ENCODE measurements at regions not wholly inside any gene's neighbourhood (a gene's known extent, or its start where the extent isn't known, plus 50 kb on each side); places are given as distances from the start of the nearest gene placed in this dataset.

DNA sequence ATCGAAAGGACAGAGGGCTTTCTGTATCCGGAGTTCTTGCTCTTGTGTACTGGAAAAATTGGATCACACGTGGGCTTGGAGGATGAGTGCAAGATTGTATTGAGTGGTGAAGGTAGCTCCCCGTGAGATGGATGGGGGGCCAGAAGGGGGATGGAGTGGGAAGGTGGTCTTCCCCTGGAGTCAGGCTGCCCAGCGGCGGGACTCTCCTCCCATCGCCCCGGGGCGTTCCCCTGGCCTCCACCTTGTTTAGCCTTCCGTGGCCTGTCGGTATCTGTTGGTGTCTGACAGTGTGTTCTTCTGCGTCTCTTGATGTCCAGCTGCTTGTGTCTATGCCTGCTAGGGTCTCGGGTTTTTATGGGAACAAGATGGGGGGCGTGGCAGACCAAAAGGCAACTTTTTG is 54.6 kb upstream of the GABRA6 start:
- WGBS (ENCODE audit: insufficient coverage): 84% methylated on average over 7 of the region's 14 CpGs
- Histone ChIP-seq H3K4me3 (ENCODE audit: low read depth, low read length) (no peak overlapping the region), H3K36me3 (ENCODE audit: control insufficient read depth, insufficient read depth, low read length) (no peaks in the 10 kb centered on the region), H3K27ac (ENCODE audit: low read depth, low read length) (no peak overlapping the region), H3K27me3 (ENCODE audit: control insufficient read depth, insufficient read depth, low read length) (no peaks in the 10 kb centered on the region), H3K9me3 (ENCODE audit: control insufficient read depth, insufficient read depth, low read length) (no peaks in the 10 kb centered on the region), H3K4me1 (ENCODE audit: control insufficient read depth, insufficient read depth, low read length) (no peaks in the 10 kb centered on the region)
- no peak for DNase-seq (ENCODE audit: low read depth in 4 of 6, low spot score in 6 of 6)

DNA sequence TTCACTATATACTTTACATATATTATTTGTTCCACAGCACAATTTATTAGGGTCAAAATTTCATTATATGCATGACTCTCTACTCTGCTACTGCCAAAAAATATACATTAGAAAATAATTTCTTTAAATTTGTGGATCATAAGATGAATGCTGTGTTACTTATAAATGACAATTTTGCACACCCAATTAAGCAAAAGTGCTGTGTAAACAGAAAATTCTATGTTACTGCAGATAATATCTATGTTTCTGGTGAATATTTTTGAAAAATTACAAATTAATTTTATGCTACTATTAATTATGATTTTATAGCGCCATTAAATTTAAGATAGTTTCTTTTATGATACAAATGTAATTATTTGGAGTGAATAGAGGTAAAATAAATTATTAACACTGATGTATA is 59.8 kb upstream of the GABRA6 start:
- Histone ChIP-seq H3K36me3 (ENCODE audit: control insufficient read depth, insufficient read depth, low read length) (no peaks in the 10 kb centered on the region), H3K27ac (ENCODE audit: low read depth, low read length) (no peak overlapping the region), H3K4me1 (ENCODE audit: control insufficient read depth, insufficient read depth, low read length) (no peaks in the 10 kb centered on the region), H3K9me3 (ENCODE audit: control insufficient read depth, insufficient read depth, low read length) (no peaks in the 10 kb centered on the region), H3K27me3 (ENCODE audit: control insufficient read depth, insufficient read depth, low read length) (no peaks in the 10 kb centered on the region), H3K4me3 (ENCODE audit: low read depth, low read length) (no peak overlapping the region)
- no peak for DNase-seq (ENCODE audit: low read depth in 4 of 6, low spot score in 6 of 6)
- WGBS (ENCODE audit: insufficient coverage): no CpG with 5 or more reads among the region's 1 CpG

DNA sequence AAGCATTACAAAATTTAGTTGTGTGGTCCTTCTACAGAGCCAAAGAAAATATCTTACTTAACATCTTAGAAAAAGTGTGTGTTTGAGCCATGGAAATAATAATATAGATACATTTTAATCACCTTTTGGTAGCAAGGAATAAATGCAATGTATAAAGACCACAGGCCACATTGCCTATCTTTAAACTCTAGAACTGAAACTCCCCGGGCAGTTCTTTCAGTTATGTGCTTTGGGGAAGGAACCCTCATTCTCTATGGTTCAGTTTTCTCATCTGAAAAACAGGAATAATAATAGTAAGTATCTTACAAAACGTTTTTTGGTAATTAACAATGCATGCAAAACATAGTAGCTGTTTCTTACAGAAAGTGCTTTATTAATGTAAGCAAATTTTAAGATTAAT is 67.8 kb upstream of the GABRB2 start:
- no peaks in the 10 kb centered on the region for H3K36me3 ChIP-seq (ENCODE audit: control insufficient read depth, insufficient read depth, low read length)
- no CpG with 5 or more reads among the region's 2 CpGs for WGBS (ENCODE audit: insufficient coverage)

DNA sequence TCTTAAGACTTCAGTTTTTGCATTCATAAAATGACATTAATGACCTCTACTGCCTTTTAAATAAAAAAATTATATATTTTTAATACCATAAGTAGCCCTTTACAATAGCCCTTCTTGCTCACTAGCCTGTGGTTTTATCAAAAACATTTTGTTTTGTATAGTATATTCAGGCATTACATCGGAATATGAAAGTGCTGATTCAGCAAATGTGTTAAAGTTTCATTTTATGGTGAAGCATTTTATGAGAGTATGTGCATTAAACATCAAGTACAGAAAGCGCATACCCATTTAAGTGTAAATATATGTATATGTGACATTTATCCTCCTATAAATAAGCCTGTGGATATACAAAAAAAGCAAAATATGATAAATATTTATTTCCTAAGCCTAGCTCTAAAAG is 56.2 kb upstream of the GABRB2 start:
- WGBS (ENCODE audit: insufficient coverage): no CpG with 5 or more reads among the region's 2 CpGs
- no peaks in the 10 kb centered on the region for H3K27me3 ChIP-seq (ENCODE audit: control insufficient read depth, insufficient read depth, low read length)
- no peak for DNase-seq (ENCODE audit: low read depth in 4 of 6, low spot score in 6 of 6)

More for the DNA sequence above, 67.8 kb upstream of the GABRB2 start:
- no peak overlapping the region for H3K27ac ChIP-seq (ENCODE audit: low read depth, low read length)
- no peak overlapping the region for H3K4me3 ChIP-seq (ENCODE audit: low read depth, low read length)
- no peaks in the 10 kb centered on the region for H3K9me3 ChIP-seq (ENCODE audit: control insufficient read depth, insufficient read depth, low read length)
- no peaks in the 10 kb centered on the region for H3K27me3 ChIP-seq (ENCODE audit: control insufficient read depth, insufficient read depth, low read length)
- H3K4me1 ChIP-seq (ENCODE audit: control insufficient read depth, insufficient read depth, low read length): no peaks in the 10 kb centered on the region
- no peak for DNase-seq (ENCODE audit: low read depth in 4 of 6, low spot score in 6 of 6)

DNA sequence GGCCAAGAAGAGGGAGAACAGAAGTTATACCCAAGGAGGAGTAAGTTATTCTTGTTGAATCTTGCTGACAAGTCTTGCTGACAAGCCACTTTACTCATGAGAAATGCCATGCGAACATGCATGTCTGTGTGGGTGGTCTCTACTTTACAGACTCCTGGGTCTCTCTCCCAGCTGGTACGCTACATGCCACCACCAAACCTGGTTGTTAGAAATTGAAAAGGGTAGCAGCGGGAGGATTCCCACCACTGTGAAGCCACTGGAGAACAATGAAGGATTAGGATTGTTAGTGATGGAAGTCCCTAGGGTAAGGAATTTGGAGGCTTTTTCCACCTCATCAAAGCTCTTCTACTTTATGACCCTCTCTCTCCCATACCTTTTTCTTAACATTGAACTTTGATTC is 53.6 kb upstream of the GABRB2 start:
- no peak overlapping the region for H3K4me3 ChIP-seq (ENCODE audit: low read depth, low read length)
- H3K36me3 ChIP-seq (ENCODE audit: control insufficient read depth, insufficient read depth, low read length): no peaks in the 10 kb centered on the region
- 67% methylated on average over 1 of the region's 3 CpGs for WGBS (ENCODE audit: insufficient coverage)
- no peaks in the 10 kb centered on the region for H3K9me3 ChIP-seq (ENCODE audit: control insufficient read depth, insufficient read depth, low read length)
- no peak overlapping the region for H3K27ac ChIP-seq (ENCODE audit: low read depth, low read length)
- H3K27me3 ChIP-seq (ENCODE audit: control insufficient read depth, insufficient read depth, low read length): no peaks in the 10 kb centered on the region
- no peak for DNase-seq (ENCODE audit: low read depth in 4 of 6, low spot score in 6 of 6)
- no peaks in the 10 kb centered on the region for H3K4me1 ChIP-seq (ENCODE audit: control insufficient read depth, insufficient read depth, low read length)

More for the DNA sequence above, 56.2 kb upstream of the GABRB2 start:
- no peaks in the 10 kb centered on the region for H3K9me3 ChIP-seq (ENCODE audit: control insufficient read depth, insufficient read depth, low read length)
- H3K4me3 ChIP-seq (ENCODE audit: low read depth, low read length): no peak overlapping the region
- no peaks in the 10 kb centered on the region for H3K4me1 ChIP-seq (ENCODE audit: control insufficient read depth, insufficient read depth, low read length)
- no peak overlapping the region for H3K27ac ChIP-seq (ENCODE audit: low read depth, low read length)
- no peaks in the 10 kb centered on the region for H3K36me3 ChIP-seq (ENCODE audit: control insufficient read depth, insufficient read depth, low read length)

DNA sequence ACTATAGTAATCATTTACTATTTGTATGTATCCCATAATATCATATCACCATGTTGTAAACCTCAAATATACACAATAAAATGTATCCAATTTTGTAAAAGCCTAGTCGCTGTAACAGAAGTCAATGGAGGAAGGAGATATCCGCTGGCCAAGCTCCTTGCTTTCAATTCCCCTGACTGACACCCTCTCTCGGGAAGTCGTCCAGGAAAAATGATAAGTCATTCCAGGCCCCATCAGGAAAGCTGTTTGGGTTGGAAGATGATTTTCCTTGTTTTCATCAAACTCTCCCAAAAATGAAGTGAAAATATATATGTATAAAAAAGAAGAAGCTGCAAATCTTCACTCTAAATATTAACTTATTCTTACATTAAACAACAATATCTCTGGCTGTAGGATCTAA is 52.2 kb upstream of the GABRB2 start:
- no peaks in the 10 kb centered on the region for H3K36me3 ChIP-seq (ENCODE audit: control insufficient read depth, insufficient read depth, low read length)
- no peaks in the 10 kb centered on the region for H3K9me3 ChIP-seq (ENCODE audit: control insufficient read depth, insufficient read depth, low read length)
- no peaks in the 10 kb centered on the region for H3K27me3 ChIP-seq (ENCODE audit: control insufficient read depth, insufficient read depth, low read length)
- peak in 1 of 6 donors; percentile 55 for DNase-seq (ENCODE audit: low read depth in 4 of 6, low spot score in 6 of 6)
- WGBS (ENCODE audit: insufficient coverage): 100% methylated on average over 1 of the region's 4 CpGs
- H3K4me3 ChIP-seq (ENCODE audit: low read depth, low read length): no peak overlapping the region
- H3K27ac ChIP-seq (ENCODE audit: low read depth, low read length): no peak overlapping the region
- no peaks in the 10 kb centered on the region for H3K4me1 ChIP-seq (ENCODE audit: control insufficient read depth, insufficient read depth, low read length)

Data from spinal cord (tissue), 9 donors.